Stimulated activated naive CD8-positive, alpha-beta T cell treated with anti-CD3 and anti-CD28 coated beads, Interleukin-15, Interleukin-2, amounts not matched to agents 100 ng/mL and 50 ng/mL, for 24 hours (primary cell): ENCODE measurements at regions not wholly inside any gene's neighbourhood (a gene's known extent, or its start where the extent isn't known, plus 50 kb on each side); places are given as distances from the start of the nearest gene placed in this dataset.
"Not testable (repeated sequence)": the region's sequence is repeated elsewhere in the genome, so short reads cannot be mapped to it uniquely, and the experiment has no call there.

ENCODE experiments used
- H3K27ac Mint-ChIP-seq: one replicate; pipeline ENCODE4 v1.8.0; 2021; ENCODE audit warnings: mild to moderate bottlenecking, mixed read lengths
- H3K27me3 Mint-ChIP-seq: one replicate; pipeline ENCODE4 v1.8.0; 2021; ENCODE audit warnings: mixed read lengths
- H3K36me3 Mint-ChIP-seq: one replicate; pipeline ENCODE4 v1.8.0; 2021; ENCODE audit warnings: low read depth, mixed read lengths
- H3K4me1 Mint-ChIP-seq: one replicate; pipeline ENCODE4 v1.8.0; 2021; ENCODE audit warnings: low read depth, mixed read lengths
- H3K4me3 Mint-ChIP-seq: one replicate; pipeline ENCODE4 v1.8.0; 2021; ENCODE audit warnings: mild to moderate bottlenecking, mixed read lengths
- H3K9me3 Mint-ChIP-seq: one replicate; pipeline ENCODE4 v1.8.0; 2021; ENCODE audit warnings: mixed read lengths

- not testable (repeated sequence) for H3K27ac Mint-ChIP-seq, H3K4me1 Mint-ChIP-seq, H3K4me3 Mint-ChIP-seq, H3K9me3 Mint-ChIP-seq, H3K36me3 Mint-ChIP-seq, H3K27me3 Mint-ChIP-seq
These were observed 57.4 kb downstream of the FTHL17 start for GRCh38 chrX:31014474-31014873.

GRCh38 chrX:31012509-31013025 lies 59.3 kb downstream of the FTHL17 start:
- Mint-ChIP-seq H3K9me3 (no peaks in the 10 kb centered on the region), H3K27ac (no peak overlapping the region), H3K27me3 (no peaks in the 10 kb centered on the region), H3K4me1 (no peaks in the 10 kb centered on the region), H3K36me3 (no peaks in the 10 kb centered on the region), H3K4me3 (no peak overlapping the region)

DNA sequence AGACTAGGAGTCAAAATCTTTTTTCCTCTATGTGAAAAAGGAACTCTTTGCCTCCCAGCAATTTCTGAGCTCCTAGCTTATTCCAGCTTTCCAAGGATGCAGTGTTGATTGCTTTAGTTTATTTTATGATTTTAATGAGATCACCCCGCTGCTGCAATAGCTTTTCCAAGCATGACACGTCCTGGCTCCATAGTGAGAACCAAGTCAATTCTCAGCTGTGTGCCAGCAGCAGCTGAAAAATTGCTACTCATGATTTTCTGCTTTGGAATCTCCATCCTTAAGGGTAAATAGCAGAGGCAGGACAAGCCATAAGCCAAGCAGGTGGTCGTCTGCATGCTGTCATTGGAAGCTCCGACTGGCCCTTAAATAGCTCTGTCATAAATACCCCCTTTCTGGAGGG lies 64.5 kb downstream of the FTHL17 start:
- no peaks in the 10 kb centered on the region for H3K36me3 Mint-ChIP-seq
- no peak overlapping the region for H3K27ac Mint-ChIP-seq
- no peaks in the 10 kb centered on the region for H3K4me1 Mint-ChIP-seq
- no peaks in the 10 kb centered on the region for H3K27me3 Mint-ChIP-seq
- H3K9me3 Mint-ChIP-seq, result no peaks in the 10 kb centered on the region
- no peak overlapping the region for H3K4me3 Mint-ChIP-seq

GRCh38 chrX:31006027-31006426 lies 65.8 kb downstream of the FTHL17 start:
- Mint-ChIP-seq H3K27me3 (no peaks in the 10 kb centered on the region), H3K36me3 (no peaks in the 10 kb centered on the region), H3K4me1 (no peaks in the 10 kb centered on the region), H3K4me3 (no peak overlapping the region), H3K9me3 (no peaks in the 10 kb centered on the region), H3K27ac (no peak overlapping the region)

DNA sequence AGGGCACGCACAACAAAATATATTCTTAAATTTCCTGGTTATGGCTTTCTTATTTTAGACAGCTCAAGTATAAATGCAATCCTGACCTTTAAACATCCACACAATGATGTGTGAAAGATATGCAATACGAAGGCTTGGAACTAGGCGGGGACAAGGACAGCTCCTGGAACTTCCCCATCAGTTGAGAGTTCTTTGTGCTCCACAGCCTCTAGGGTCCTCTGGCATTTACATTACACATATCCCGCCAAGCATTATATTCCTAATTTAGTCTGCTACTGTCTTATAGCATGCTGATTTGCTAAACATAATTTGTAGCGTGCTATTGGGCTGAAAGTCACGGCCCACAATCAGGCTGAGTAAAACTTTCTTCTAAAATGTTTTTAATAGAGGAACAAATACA lies 74.4 kb downstream of the FTHL17 start:
- Mint-ChIP-seq H3K9me3 (no peaks in the 10 kb centered on the region), H3K4me3 (no peak overlapping the region), H3K4me1 (no peaks in the 10 kb centered on the region), H3K27ac (no peak overlapping the region), H3K27me3 (no peaks in the 10 kb centered on the region), H3K36me3 (no peaks in the 10 kb centered on the region)

DNA sequence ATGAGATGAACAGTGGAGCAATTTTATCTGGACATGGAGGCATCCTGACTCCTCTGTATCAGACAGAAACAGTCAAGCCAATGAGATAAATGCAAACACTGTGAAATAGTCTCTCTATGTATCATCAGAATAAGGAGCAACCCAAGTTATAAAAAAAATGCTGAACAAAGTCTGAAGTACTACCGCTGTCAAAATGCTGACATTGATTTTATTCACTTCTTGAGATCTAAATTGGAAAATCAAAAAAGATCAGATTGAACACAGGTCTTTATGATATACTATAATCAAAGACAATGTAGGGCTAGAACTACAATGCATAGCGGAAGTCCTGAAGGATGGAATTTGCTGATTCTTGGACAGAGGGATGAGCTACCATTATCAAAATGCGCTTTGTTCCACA lies 76.1 kb downstream of the FTHL17 start:
- no peak overlapping the region for H3K4me3 Mint-ChIP-seq
- no peaks in the 10 kb centered on the region for H3K36me3 Mint-ChIP-seq
- H3K27ac Mint-ChIP-seq, result no peak overlapping the region
- no peaks in the 10 kb centered on the region for H3K27me3 Mint-ChIP-seq
- H3K9me3 Mint-ChIP-seq, result no peaks in the 10 kb centered on the region
- no peaks in the 10 kb centered on the region for H3K4me1 Mint-ChIP-seq

GRCh38 chrX:30995060-30995700 lies 76.7 kb downstream of the FTHL17 start:
- Mint-ChIP-seq H3K4me3 (no peak overlapping the region), H3K9me3 (no peaks in the 10 kb centered on the region), H3K4me1 (no peaks in the 10 kb centered on the region), H3K27ac (no peak overlapping the region), H3K36me3 (no peaks in the 10 kb centered on the region), H3K27me3 (no peaks in the 10 kb centered on the region)

DNA sequence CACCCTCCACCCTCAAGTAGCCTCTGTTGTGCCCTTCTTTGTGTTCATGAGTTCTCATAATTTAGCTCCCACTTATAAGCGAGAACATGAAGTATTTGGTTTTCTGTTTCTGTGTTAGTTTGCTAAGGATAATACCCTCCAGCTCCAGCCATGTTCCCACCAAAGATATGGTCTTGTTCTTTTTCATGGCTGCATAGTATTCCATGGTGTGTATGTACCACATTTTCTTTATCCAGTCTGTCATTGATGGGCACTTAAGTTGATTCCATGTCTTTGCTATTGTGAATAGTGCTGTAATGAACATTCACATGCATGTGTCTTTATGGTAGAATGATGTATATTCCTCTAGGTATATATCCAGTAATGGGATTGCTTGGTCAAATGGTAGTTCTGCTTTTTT lies 77.8 kb downstream of the FTHL17 start:
- not testable (repeated sequence) for H3K4me1 Mint-ChIP-seq, H3K4me3 Mint-ChIP-seq, H3K9me3 Mint-ChIP-seq, H3K27ac Mint-ChIP-seq, H3K27me3 Mint-ChIP-seq, H3K36me3 Mint-ChIP-seq

- H3K27ac Mint-ChIP-seq, result no peak overlapping the region
- no peaks in the 10 kb centered on the region for H3K4me1 Mint-ChIP-seq
- H3K36me3 Mint-ChIP-seq, result no peaks in the 10 kb centered on the region
- no peak overlapping the region for H3K4me3 Mint-ChIP-seq
- no peaks in the 10 kb centered on the region for H3K9me3 Mint-ChIP-seq
- H3K27me3 Mint-ChIP-seq, result no peaks in the 10 kb centered on the region
These were observed 79.4 kb downstream of the FTHL17 start for GRCh38 chrX:30992381-30992904.

DNA sequence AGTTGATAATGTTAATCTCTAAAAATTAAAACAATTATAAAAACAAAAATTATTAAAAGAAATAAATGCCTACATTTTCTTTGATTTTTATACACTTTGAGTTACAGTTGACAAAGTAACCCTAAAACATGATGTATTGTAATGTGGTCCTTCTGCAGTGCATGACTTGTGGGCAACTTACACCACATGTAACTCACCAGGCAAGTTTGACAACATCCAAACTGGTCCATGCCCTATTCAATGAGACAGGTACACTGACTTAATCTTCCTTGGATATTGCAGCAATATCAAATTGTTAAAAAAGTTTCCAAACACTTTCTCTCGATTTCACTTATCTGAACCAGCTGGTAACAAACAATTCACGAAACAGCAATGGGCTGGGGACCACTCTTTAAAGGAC lies 81.5 kb downstream of the FTHL17 start:
- Mint-ChIP-seq H3K27me3 (no peaks in the 10 kb centered on the region), H3K36me3 (no peaks in the 10 kb centered on the region), H3K4me1 (no peaks in the 10 kb centered on the region), H3K4me3 (no peak overlapping the region), H3K27ac (no peak overlapping the region), H3K9me3 (no peaks in the 10 kb centered on the region)

GRCh38 chrX:30982467-30982866 lies 89.4 kb downstream of the FTHL17 start:
- Mint-ChIP-seq H3K4me1 (peaks cover 13% of the 10 kb centered on the region), H3K9me3 (no peaks in the 10 kb centered on the region), H3K4me3 (no peak overlapping the region), H3K36me3 (no peaks in the 10 kb centered on the region), H3K27ac (no peak overlapping the region), H3K27me3 (peaks cover 7% of the 10 kb centered on the region)

- Mint-ChIP-seq H3K27ac (no peak overlapping the region), H3K9me3 (no peaks in the 10 kb centered on the region), H3K27me3 (peaks cover 7% of the 10 kb centered on the region), H3K4me1 (peaks cover 13% of the 10 kb centered on the region), H3K4me3 (no peak overlapping the region), H3K36me3 (no peaks in the 10 kb centered on the region)
These were observed 89.9 kb downstream of the FTHL17 start for GRCh38 chrX:30981968-30982367.

DNA sequence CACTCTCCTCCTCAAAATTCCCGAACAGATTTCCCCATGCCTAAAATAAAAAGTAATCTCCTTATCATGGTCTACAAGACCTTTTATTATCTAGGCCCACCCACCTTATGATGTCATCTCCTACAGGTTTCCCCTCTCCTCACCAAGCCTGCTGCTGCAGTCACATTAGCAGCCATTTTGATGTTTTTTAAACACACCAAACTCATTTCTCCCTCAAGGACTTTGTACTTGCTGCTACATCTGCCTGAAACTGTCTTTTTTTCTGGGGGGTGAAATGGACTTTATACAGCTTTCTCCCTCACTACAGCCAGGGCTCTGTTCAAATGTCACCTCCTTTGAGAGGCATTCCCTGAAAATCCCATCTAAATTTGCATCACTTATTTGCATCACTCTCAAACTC lies 90.2 kb upstream of the TAB3 start:
- no peak overlapping the region for H3K27ac Mint-ChIP-seq
- peaks cover 21% of the 10 kb centered on the region for H3K27me3 Mint-ChIP-seq
- no peak overlapping the region for H3K4me3 Mint-ChIP-seq
- peaks cover 15% of the 10 kb centered on the region for H3K4me1 Mint-ChIP-seq
- H3K9me3 Mint-ChIP-seq, result no peaks in the 10 kb centered on the region
- no peaks in the 10 kb centered on the region for H3K36me3 Mint-ChIP-seq

GRCh38 chrX:30975467-30975866 lies 86.4 kb upstream of the TAB3 start:
- Mint-ChIP-seq H3K4me3 (no peak overlapping the region), H3K4me1 (peaks cover 15% of the 10 kb centered on the region), H3K27ac (no peak overlapping the region), H3K27me3 (peaks cover 21% of the 10 kb centered on the region), H3K36me3 (no peaks in the 10 kb centered on the region), H3K9me3 (no peaks in the 10 kb centered on the region)

- peaks cover 15% of the 10 kb centered on the region for H3K4me1 Mint-ChIP-seq
- peaks cover 21% of the 10 kb centered on the region for H3K27me3 Mint-ChIP-seq
- no peaks in the 10 kb centered on the region for H3K36me3 Mint-ChIP-seq
- H3K4me3 Mint-ChIP-seq, result no peak overlapping the region
- H3K27ac Mint-ChIP-seq, result no peak overlapping the region
- H3K9me3 Mint-ChIP-seq, result no peaks in the 10 kb centered on the region
These were observed 84.9 kb upstream of the TAB3 start for GRCh38 chrX:30973784-30974427.
